ENCODE measurements at regions not wholly inside any gene's neighbourhood (a gene's known extent, or its start where the extent isn't known, plus 50 kb on each side); places are given as distances from the start of the nearest gene placed in this dataset.

GRCh38 chr13:88183440-88183839 lies 512.3 kb downstream of the SLITRK5 start:
- TF ChIP-seq CTCF (IDR thresholded peaks at IDR 0.05) (no peak), EP300 (IDR thresholded peaks at IDR 0.05; ENCODE audit: low read depth) (no peak), POLR2A (IDR thresholded peaks at IDR 0.05) (no peak), POLR2AphosphoS5 (IDR thresholded peaks at IDR 0.05) (no peak)
